Right lobe of liver (tissue), 6 donors: ENCODE measurements at regions not wholly inside any gene's neighbourhood (a gene's known extent, or its start where the extent isn't known, plus 50 kb on each side); places are given as distances from the start of the nearest gene placed in this dataset.

Source experiments
- ATAC-seq, 4 donors: fragments of 200-7000 bp; cut with Tn5 transposase; one replicate each; pipeline ENCODE4 v1.9.1; 2020; ENCODE audit warnings: mild to moderate bottlenecking in 4 of 4, moderate library complexity in 4 of 4
- DNase-seq, 3 donors: peaks; one replicate each; pipeline ENCODE4 v3.0.0-alpha.2; 2020
- H3K27ac ChIP-seq, 3 donors: fragments of 200-600 bp; one replicate each; pipeline ENCODE4 v1.8.0; 2022
- H3K27me3 ChIP-seq, 2 donors: fragments of 200-600 bp; one replicate each; pipeline ENCODE4 v1.8.0; 2022
- H3K36me3 ChIP-seq, 4 donors: fragments of 200-600 bp; sonication (generic) in 1 of 4; one replicate each; pipeline versions ENCODE4 v1.5.1 to v1.8.0; 2017 to 2022; ENCODE audit warnings: control low read depth in 1 of 4
- H3K4me1 ChIP-seq, 4 donors: fragments of 200-600 bp; sonication (generic) in 1 of 4; one replicate each; pipeline versions ENCODE4 v1.5.1 to v1.8.0; 2017 to 2022; ENCODE audit warnings: control low read depth in 1 of 4
- H3K4me3 ChIP-seq, 3 donors: fragments of 200-600 bp; one replicate each; pipeline ENCODE4 v1.8.0; 2022
- H3K9me3 ChIP-seq, 4 donors: fragments of 200-600 bp; sonication (generic) in 1 of 4; one replicate each; pipeline versions ENCODE4 v1.5.1 to v1.8.0; 2017 to 2022; ENCODE audit warnings: control low read depth in 1 of 4
- CTCF ChIP-seq, 4 donors: fragments of 200-600 bp in 3 of 4; fragments of 450-650 bp in 1 of 4; IDR thresholded peaks; one replicate each; pipeline versions ENCODE4 v1.5.1 to v1.8.0; 2016 to 2022; ENCODE audit warnings: antibody characterized with exemption in 4 of 4, mild to moderate bottlenecking in 2 of 4
- POLR2A ChIP-seq: fragments of 450-650 bp; IDR thresholded peaks from one replicate; pipeline ENCODE4 v1.6.1; 2017; ENCODE audit warnings: antibody characterized with exemption, mild to moderate bottlenecking
- WGBS: methylation state at CpG from one replicate; pipeline ENCODE4 v1.1.6; 2018; ENCODE audit warnings: low coverage, low lambda C conversion rate; ENCODE audit not compliant: insufficient coverage; ENCODE audit errors: missing lambda C conversion rate; 5-methylcytosine and 5-hydroxymethylcytosine counted together
- intact Hi-C, 2 donors: fragments of 100-400 bp; cut with DNase I; formaldehyde crosslinking; loops; one replicate each; pipeline versions ENCODE4 v1.11.2 to v1.14.1; 2022
- donor health status: DM: no; HTN: yes; CAD: no.
- donor health status: DM: no; HTN: no; CAD: no.
- donor health status: DM: no; HTN: no; CAD: no.
- donor health status: DM: no; HTN: yes; CAD: no.
- donor health status: DM: no; HTN: yes; CAD: no.

GRCh38 chr5:39518516-39518915, 93.7 kb upstream of the DAB2 start:
- intact Hi-C loops: no loop called here
- no peak for DNase-seq
- ATAC-seq: no peak
- TF ChIP-seq POLR2A (no peak), CTCF (IDR thresholded peaks at IDR 0.05) (no peak)
- no peaks in the 10 kb centered on the region for H3K36me3 ChIP-seq
- H3K4me3 ChIP-seq: no peak overlapping the region
- H3K9me3 ChIP-seq: no peaks in the 10 kb centered on the region
- WGBS: 52% methylated on average over 3 of the region's 3 CpGs
- H3K4me1 ChIP-seq: peaks cover 0 to 6% (median 0%) of the 10 kb centered on the region in 4 donors
- no peaks in the 10 kb centered on the region for H3K27me3 ChIP-seq
- no peak overlapping the region for H3K27ac ChIP-seq

- H3K27me3 ChIP-seq: no peaks in the 10 kb centered on the region
- no peaks in the 10 kb centered on the region for H3K36me3 ChIP-seq
- DNase-seq (no peak), ATAC-seq (no peak)
- no peak overlapping the region for H3K4me3 ChIP-seq
- H3K9me3 ChIP-seq: no peaks in the 10 kb centered on the region
- H3K27ac ChIP-seq: no peak overlapping the region
- TF ChIP-seq POLR2A (no peak), CTCF (IDR thresholded peaks at IDR 0.05) (no peak)
- intact Hi-C loops: no loop called here
- H3K4me1 ChIP-seq: peaks cover 0 to 6% (median 0%) of the 10 kb centered on the region in 4 donors
Observed at GRCh38 chr5:39517800-39518199, 93.0 kb upstream of the DAB2 start.

GRCh38 chr5:39515881-39516280, 91.1 kb upstream of the DAB2 start:
- WGBS: 58% methylated on average over 4 of the region's 4 CpGs
- Histone ChIP-seq H3K4me3 (no peak overlapping the region), H3K36me3 (no peaks in the 10 kb centered on the region), H3K27me3 (no peaks in the 10 kb centered on the region), H3K4me1 (peaks cover 0 to 6% (median 0%) of the 10 kb centered on the region in 4 donors), H3K27ac (no peak overlapping the region), H3K9me3 (no peaks in the 10 kb centered on the region)
- DNase-seq (no peak), ATAC-seq (peak in 1 of 4 donors; percentile 21)
- no peak for TF ChIP-seq CTCF (IDR thresholded peaks at IDR 0.05)
- no peak for TF ChIP-seq POLR2A
- intact Hi-C loops: no loop called here

GRCh38 chr5:39513236-39513635, 88.5 kb upstream of the DAB2 start:
- no peak overlapping the region for H3K4me3 ChIP-seq
- ATAC-seq (peak in 2 of 4 donors; percentile 30 to 35), DNase-seq (no peak)
- intact Hi-C loops: no loop called here
- H3K36me3 ChIP-seq: no peaks in the 10 kb centered on the region
- no peaks in the 10 kb centered on the region for H3K27me3 ChIP-seq
- H3K9me3 ChIP-seq: no peaks in the 10 kb centered on the region
- no peak for TF ChIP-seq CTCF (IDR thresholded peaks at IDR 0.05)
- TF ChIP-seq POLR2A: no peak
- 90% methylated on average over 1 of the region's 1 CpG for WGBS
- H3K4me1 ChIP-seq: no peaks in the 10 kb centered on the region
- H3K27ac ChIP-seq: no peak overlapping the region

GRCh38 chr5:39506211-39506610, 81.4 kb upstream of the DAB2 start:
- no peak overlapping the region for H3K27ac ChIP-seq
- intact Hi-C loops: no loop called here
- WGBS: 88% methylated on average over 5 of the region's 5 CpGs
- H3K4me1 ChIP-seq: no peaks in the 10 kb centered on the region
- H3K36me3 ChIP-seq: no peaks in the 10 kb centered on the region
- H3K27me3 ChIP-seq: no peaks in the 10 kb centered on the region
- no peak for ATAC-seq
- DNase-seq: no peak
- H3K4me3 ChIP-seq: no peak overlapping the region
- no peak for TF ChIP-seq POLR2A
- TF ChIP-seq CTCF (IDR thresholded peaks at IDR 0.05): no peak
- H3K9me3 ChIP-seq: no peaks in the 10 kb centered on the region
